BLaER1 (cell line): ENCODE measurements at regions not wholly inside any gene's neighbourhood (a gene's known extent, or its start where the extent isn't known, plus 50 kb on each side); places are given as distances from the start of the nearest gene placed in this dataset.

ENCODE experiments used
- H3K27ac ChIP-seq: shearing (Covaris generic); formaldehyde crosslinking; 2 replicates; pipeline ENCODE4 v1.8.1; 2022
- H3K27me3 ChIP-seq: shearing (Covaris generic); formaldehyde crosslinking; 2 replicates; pipeline ENCODE4 v1.8.1; 2022
- H3K36me3 ChIP-seq: shearing (Covaris generic); formaldehyde crosslinking; 2 replicates; pipeline ENCODE4 v1.8.1; 2022
- H3K4me1 ChIP-seq: shearing (Covaris generic); formaldehyde crosslinking; 2 replicates; pipeline ENCODE4 v1.8.1; 2022
- H3K4me2 ChIP-seq: shearing (Covaris generic); formaldehyde crosslinking; 2 replicates; pipeline ENCODE4 v1.8.1; 2022
- H3K4me3 ChIP-seq: shearing (Covaris generic); formaldehyde crosslinking; 2 replicates; pipeline ENCODE4 v1.8.1; 2022
- H3K9ac ChIP-seq: shearing (Covaris generic); formaldehyde crosslinking; 2 replicates; pipeline ENCODE4 v1.8.1; 2022
- H3K9me3 ChIP-seq: shearing (Covaris generic); formaldehyde crosslinking; 2 replicates; pipeline ENCODE4 v1.8.1; 2022
- H4K20me1 ChIP-seq: shearing (Covaris generic); formaldehyde crosslinking; 2 replicates; pipeline ENCODE4 v1.8.1; 2022
- Cebpa-rat ChIP-seq: shearing (Covaris generic); IDR thresholded peaks from 2 replicates; pipeline ENCODE4 v1.8.1; 2022

- peaks cover 75% of the 10 kb centered on the region for H3K4me1 ChIP-seq
- no peak overlapping the region for H3K9ac ChIP-seq
- no peaks in the 10 kb centered on the region for H3K36me3 ChIP-seq
- H3K4me2 ChIP-seq, result peak overlapping the region; percentile 71
- no peak overlapping the region for H3K4me3 ChIP-seq
- peak overlapping the region; percentile 58 for H3K27ac ChIP-seq
- H3K9me3 ChIP-seq, result no peaks in the 10 kb centered on the region
- no peaks in the 10 kb centered on the region for H4K20me1 ChIP-seq
- TF ChIP-seq Cebpa-rat, result no peak
- no peaks in the 10 kb centered on the region for H3K27me3 ChIP-seq
Observed at GRCh38 chr10:42983591-42983990, 93.3 kb upstream of the RET start.

- H3K27ac ChIP-seq, result no peak overlapping the region
- no peaks in the 10 kb centered on the region for H3K9me3 ChIP-seq
- H3K27me3 ChIP-seq, result no peaks in the 10 kb centered on the region
- H4K20me1 ChIP-seq, result no peaks in the 10 kb centered on the region
- peak overlapping the region; percentile 71 for H3K4me2 ChIP-seq
- H3K4me3 ChIP-seq, result no peak overlapping the region
- peaks cover 79% of the 10 kb centered on the region for H3K4me1 ChIP-seq
- no peak for TF ChIP-seq Cebpa-rat
- H3K36me3 ChIP-seq, result no peaks in the 10 kb centered on the region
- H3K9ac ChIP-seq, result no peak overlapping the region
Observed at GRCh38 chr10:42984035-42984610, 92.7 kb upstream of the RET start.

- Histone ChIP-seq H3K9me3 (no peaks in the 10 kb centered on the region), H3K4me1 (peaks cover 79% of the 10 kb centered on the region)
- TF ChIP-seq Cebpa-rat, result no peak
Observed at GRCh38 chr10:42984761-42985325, 92.0 kb upstream of the RET start.

GRCh38 chr10:42985436-42986316, 91.2 kb upstream of the RET start:
- no peaks in the 10 kb centered on the region for H4K20me1 ChIP-seq

More at GRCh38 chr10:42984761-42985325, 92.0 kb upstream of the RET start:
- Histone ChIP-seq H4K20me1 (no peaks in the 10 kb centered on the region), H3K4me3 (no peak overlapping the region), H3K4me2 (no peak overlapping the region), H3K27me3 (no peaks in the 10 kb centered on the region), H3K36me3 (no peaks in the 10 kb centered on the region), H3K9ac (no peak overlapping the region), H3K27ac (no peak overlapping the region)

GRCh38 chr10:42986633-42987032, 90.2 kb upstream of the RET start:
- H4K20me1 ChIP-seq, result no peaks in the 10 kb centered on the region
- H3K9ac ChIP-seq, result no peak overlapping the region
- H3K27ac ChIP-seq, result peak overlapping the region; percentile 58; the same call in 1 of the 2 replicates
- H3K27me3 ChIP-seq, result no peaks in the 10 kb centered on the region
- peak overlapping the region; percentile 72; the same call in 1 of the 2 replicates for H3K4me2 ChIP-seq
- H3K4me1 ChIP-seq, result peaks cover 86% of the 10 kb centered on the region
- TF ChIP-seq Cebpa-rat, result no peak
- no peaks in the 10 kb centered on the region for H3K36me3 ChIP-seq
- H3K4me3 ChIP-seq, result no peak overlapping the region
- H3K9me3 ChIP-seq, result no peaks in the 10 kb centered on the region

More at GRCh38 chr10:42985436-42986316, 91.2 kb upstream of the RET start:
- Histone ChIP-seq H3K4me3 (no peak overlapping the region), H3K4me1 (peaks cover 87% of the 10 kb centered on the region), H3K27me3 (no peaks in the 10 kb centered on the region), H3K4me2 (no peak overlapping the region), H3K27ac (0 out of 2 replicates have a peak overlapping the region, but pooled peaks have one; percentile 26), H3K36me3 (no peaks in the 10 kb centered on the region), H3K9ac (no peak overlapping the region), H3K9me3 (no peaks in the 10 kb centered on the region)
- TF ChIP-seq Cebpa-rat, result no peak

- no peaks in the 10 kb centered on the region for H3K27me3 ChIP-seq
- H3K36me3 ChIP-seq, result no peaks in the 10 kb centered on the region
- H3K4me1 ChIP-seq, result peaks cover 81% of the 10 kb centered on the region
- TF ChIP-seq Cebpa-rat, result no peak
- H3K9ac ChIP-seq, result no peak overlapping the region
- no peak overlapping the region for H3K4me3 ChIP-seq
- peak overlapping the region; percentile 58 for H3K27ac ChIP-seq
- H4K20me1 ChIP-seq, result no peaks in the 10 kb centered on the region
- H3K9me3 ChIP-seq, result no peaks in the 10 kb centered on the region
- H3K4me2 ChIP-seq, result peak overlapping the region; percentile 72
Observed at GRCh38 chr10:42987121-42987541, 89.7 kb upstream of the RET start.

- no peak for TF ChIP-seq Cebpa-rat
- H3K27me3 ChIP-seq, result no peaks in the 10 kb centered on the region
- no peak overlapping the region for H3K4me3 ChIP-seq
- peaks cover 77% of the 10 kb centered on the region for H3K4me1 ChIP-seq
- H3K4me2 ChIP-seq, result peak overlapping the region; percentile 72
- H3K27ac ChIP-seq, result peak overlapping the region; percentile 58
- no peaks in the 10 kb centered on the region for H4K20me1 ChIP-seq
- no peaks in the 10 kb centered on the region for H3K36me3 ChIP-seq
- H3K9ac ChIP-seq, result no peak overlapping the region
- no peaks in the 10 kb centered on the region for H3K9me3 ChIP-seq
Observed at GRCh38 chr10:42987575-42987974, 89.3 kb upstream of the RET start.

GRCh38 chr10:42988069-42988468, 88.8 kb upstream of the RET start:
- Histone ChIP-seq H3K27me3 (no peaks in the 10 kb centered on the region), H3K4me2 (peak overlapping the region; percentile 72)

GRCh38 chr10:42988517-42989395, 88.1 kb upstream of the RET start:
- H3K9me3 ChIP-seq, result no peaks in the 10 kb centered on the region
- peak overlapping the region; percentile 23; the same call in 1 of the 2 replicates for H3K9ac ChIP-seq
- H3K4me3 ChIP-seq, result no peak overlapping the region
- peaks cover 65% of the 10 kb centered on the region for H3K4me1 ChIP-seq
- no peaks in the 10 kb centered on the region for H3K36me3 ChIP-seq
- H4K20me1 ChIP-seq, result no peaks in the 10 kb centered on the region
- H3K27me3 ChIP-seq, result no peaks in the 10 kb centered on the region
- TF ChIP-seq Cebpa-rat, result no peak
- peak overlapping the region; percentile 58 for H3K27ac ChIP-seq
- peak overlapping the region; percentile 72 for H3K4me2 ChIP-seq

More at GRCh38 chr10:42988069-42988468, 88.8 kb upstream of the RET start:
- no peak for TF ChIP-seq Cebpa-rat
- H4K20me1 ChIP-seq, result no peaks in the 10 kb centered on the region
- H3K36me3 ChIP-seq, result no peaks in the 10 kb centered on the region
- H3K27ac ChIP-seq, result peak overlapping the region; percentile 58
- peak overlapping the region; percentile 23; the same call in 1 of the 2 replicates for H3K9ac ChIP-seq
- H3K4me1 ChIP-seq, result peaks cover 72% of the 10 kb centered on the region
- H3K9me3 ChIP-seq, result no peaks in the 10 kb centered on the region
- H3K4me3 ChIP-seq, result no peak overlapping the region
